GM18505 (cell line): ENCODE measurements at regions not wholly inside any gene's neighbourhood (a gene's known extent, or its start where the extent isn't known, plus 50 kb on each side); places are given as distances from the start of the nearest gene placed in this dataset.

Source experiments
- ATAC-seq: cut with Tn5 transposase; IDR thresholded peaks from one replicate; pipeline ENCODE4 v1.9.1; 2021; ENCODE audit not compliant: unreplicated experiment
- POLR2A ChIP-seq: IDR thresholded peaks from 4 replicates; pipeline ENCODE4 v1.6.1; 2011; ENCODE audit warnings: borderline replicate concordance; ENCODE audit not compliant: insufficient read depth, insufficient read length; ENCODE audit errors: extremely low read depth

DNA sequence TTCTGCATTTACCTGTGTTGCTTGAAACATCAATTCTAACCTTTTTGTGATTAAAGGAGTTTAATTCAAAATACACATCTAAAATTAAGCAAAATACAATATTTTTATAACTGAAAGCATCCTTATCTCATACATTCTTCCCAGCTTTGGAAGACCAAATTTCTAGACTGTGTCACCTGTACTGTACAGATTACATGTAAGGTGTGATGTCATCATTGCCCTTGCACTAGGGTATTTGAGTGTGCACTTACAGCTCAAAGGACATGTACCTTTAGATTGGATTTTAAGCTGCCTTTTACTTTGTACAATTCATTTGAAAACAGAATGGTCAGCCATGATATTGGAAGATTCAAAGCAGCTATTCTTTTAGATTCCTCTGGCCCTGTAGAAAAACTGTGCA, 932.8 kb upstream of the POU3F3 start:
- TF ChIP-seq POLR2A: no peak
- no peak for ATAC-seq

- ATAC-seq: no peak
- TF ChIP-seq POLR2A: no peak
These were observed 911.7 kb upstream of the POU3F3 start for GRCh38 chr2:103942199-103942598.

- TF ChIP-seq POLR2A: no peak
- no peak for ATAC-seq
These were observed 908.8 kb upstream of the POU3F3 start for GRCh38 chr2:103945083-103945482.

GRCh38 chr2:103959174-103960128, 894.5 kb upstream of the POU3F3 start:
- TF ChIP-seq POLR2A: no peak
- ATAC-seq: no peak

GRCh38 chr2:103960129-103960513, 893.8 kb upstream of the POU3F3 start:
- no peak for ATAC-seq
- no peak for TF ChIP-seq POLR2A

GRCh38 chr2:103960951-103961350, 893.0 kb upstream of the POU3F3 start:
- TF ChIP-seq POLR2A: no peak
- ATAC-seq: no peak

DNA sequence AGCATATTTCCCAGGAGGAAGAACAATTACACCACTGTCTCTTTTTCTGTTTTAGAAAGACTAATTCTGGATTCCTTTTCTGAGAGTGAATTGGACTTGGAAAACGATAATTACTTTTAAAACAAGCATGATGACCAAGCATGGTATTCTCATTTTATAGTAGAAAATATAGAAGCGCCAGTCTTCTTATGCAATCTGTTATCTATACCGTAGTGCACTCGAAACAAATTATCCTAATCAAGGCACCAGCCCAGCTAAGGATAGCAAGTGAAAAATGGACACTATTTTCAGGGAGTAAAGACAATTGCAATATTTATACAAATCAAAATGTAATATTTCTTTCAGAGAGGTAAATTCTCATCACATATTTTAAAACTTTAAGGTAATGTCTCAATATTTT, 892.1 kb upstream of the POU3F3 start:
- TF ChIP-seq POLR2A: no peak
- ATAC-seq: no peak

GRCh38 chr2:103962670-103963069, 891.2 kb upstream of the POU3F3 start:
- no peak for ATAC-seq
- no peak for TF ChIP-seq POLR2A

DNA sequence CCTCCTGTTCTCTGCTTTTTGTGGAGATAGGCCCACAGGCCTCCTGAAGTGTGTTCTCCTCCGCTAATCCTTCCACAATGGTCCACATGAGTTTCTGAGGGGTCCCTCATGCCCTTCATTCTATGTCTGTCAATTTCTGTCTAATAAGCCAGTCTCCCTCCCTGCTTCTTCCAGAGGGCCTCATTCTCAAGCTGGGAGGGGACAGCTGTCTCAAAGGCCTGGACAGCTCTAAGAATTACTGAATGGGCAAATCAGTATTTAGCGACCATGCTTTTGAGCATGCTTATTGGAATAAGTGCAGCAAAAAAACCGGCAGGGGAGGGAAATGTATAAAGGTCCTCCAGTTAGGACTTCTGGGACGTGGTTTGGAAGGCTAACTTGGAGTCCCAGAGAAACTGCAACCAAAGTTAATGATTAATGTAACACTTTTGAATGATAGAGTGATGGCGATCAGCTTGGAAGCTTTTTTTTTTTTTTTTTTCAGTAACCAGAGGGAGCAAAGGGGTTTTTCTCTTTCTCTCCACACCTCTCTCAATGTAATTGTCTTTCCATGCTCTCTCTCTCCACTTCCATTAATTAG, 890.7 kb upstream of the POU3F3 start:
- no peak for ATAC-seq

GRCh38 chr2:103977241-103977640, 876.7 kb upstream of the POU3F3 start:
- no peak for ATAC-seq
- TF ChIP-seq POLR2A: no peak

More for the DNA sequence above, 890.7 kb upstream of the POU3F3 start:
- no peak for TF ChIP-seq POLR2A

DNA sequence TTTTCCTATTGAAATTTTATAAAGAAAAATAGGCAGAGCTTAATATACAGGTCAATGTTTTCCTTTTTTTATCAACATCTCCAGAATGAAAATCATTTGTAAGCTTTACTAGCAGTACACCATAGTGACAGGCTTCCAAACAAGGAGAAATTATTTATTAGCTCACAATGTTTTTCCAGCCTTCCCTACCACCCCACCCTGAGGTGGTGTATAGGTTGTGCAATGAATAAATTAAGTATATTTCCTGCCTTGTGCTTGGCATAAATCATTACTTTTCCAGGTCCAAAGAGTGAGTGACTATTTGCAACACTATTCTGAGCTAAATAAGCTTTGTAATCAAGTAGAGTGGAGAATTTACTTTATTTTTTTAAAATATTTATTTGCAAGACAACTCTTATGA, 876.2 kb upstream of the POU3F3 start:
- no peak for TF ChIP-seq POLR2A
- ATAC-seq: no peak

- no peak for ATAC-seq
- no peak for TF ChIP-seq POLR2A
These were observed 873.5 kb upstream of the POU3F3 start for GRCh38 chr2:103980401-103980800.

GRCh38 chr2:103982691-103983090, 871.2 kb upstream of the POU3F3 start:
- no peak for TF ChIP-seq POLR2A
- ATAC-seq: no peak

DNA sequence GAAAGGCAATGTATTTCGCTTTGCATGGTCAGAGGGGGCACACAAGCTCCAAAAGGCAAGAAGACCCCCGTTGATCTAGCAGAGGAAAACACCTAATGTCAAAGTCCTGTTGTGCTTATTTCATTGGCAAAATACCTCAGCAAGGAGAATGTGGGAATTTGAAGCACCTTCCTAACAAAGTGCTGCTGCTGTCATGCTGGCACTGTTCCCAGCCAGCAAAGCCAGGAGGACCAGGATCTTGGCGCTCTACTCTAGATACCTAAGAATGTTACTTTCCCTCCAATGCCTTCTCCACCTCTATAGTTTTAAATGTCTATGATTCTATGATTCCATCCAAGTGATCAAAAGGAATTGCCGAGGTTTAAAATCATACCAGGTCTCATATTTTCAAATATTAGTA, 867.9 kb upstream of the POU3F3 start:
- no peak for ATAC-seq
- TF ChIP-seq POLR2A: no peak
